NB4 (cell line): ENCODE measurements at regions not wholly inside any gene's neighbourhood (a gene's known extent, or its start where the extent isn't known, plus 50 kb on each side); places are given as distances from the start of the nearest gene placed in this dataset.

Source experiments
- DNase-seq: peaks from one replicate; pipeline ENCODE4 v3.0.0; 2010; ENCODE audit warnings: low read depth
- H3K4me3 ChIP-seq: one replicate; pipeline ENCODE4 v1.5.1; 2011; ENCODE audit warnings: mild to moderate bottlenecking, low read depth, low read length, moderate library complexity
- CTCF ChIP-seq: IDR thresholded peaks from one replicate; pipeline ENCODE4 v1.5.1; 2012; ENCODE audit warnings: low read depth, low read length
- MAX ChIP-seq: IDR thresholded peaks from 2 replicates; pipeline ENCODE4 v1.6.1; 2011; ENCODE audit warnings: low read depth, low read length
- MYC ChIP-seq: IDR thresholded peaks from 2 replicates; pipeline ENCODE4 v1.6.1; 2011; ENCODE audit warnings: low read depth, low read length
- POLR2A ChIP-seq: IDR thresholded peaks from 2 replicates; pipeline ENCODE4 v1.6.1; 2011; ENCODE audit warnings: mild to moderate bottlenecking; ENCODE audit not compliant: insufficient read length; ENCODE audit errors: extremely low read depth

DNA sequence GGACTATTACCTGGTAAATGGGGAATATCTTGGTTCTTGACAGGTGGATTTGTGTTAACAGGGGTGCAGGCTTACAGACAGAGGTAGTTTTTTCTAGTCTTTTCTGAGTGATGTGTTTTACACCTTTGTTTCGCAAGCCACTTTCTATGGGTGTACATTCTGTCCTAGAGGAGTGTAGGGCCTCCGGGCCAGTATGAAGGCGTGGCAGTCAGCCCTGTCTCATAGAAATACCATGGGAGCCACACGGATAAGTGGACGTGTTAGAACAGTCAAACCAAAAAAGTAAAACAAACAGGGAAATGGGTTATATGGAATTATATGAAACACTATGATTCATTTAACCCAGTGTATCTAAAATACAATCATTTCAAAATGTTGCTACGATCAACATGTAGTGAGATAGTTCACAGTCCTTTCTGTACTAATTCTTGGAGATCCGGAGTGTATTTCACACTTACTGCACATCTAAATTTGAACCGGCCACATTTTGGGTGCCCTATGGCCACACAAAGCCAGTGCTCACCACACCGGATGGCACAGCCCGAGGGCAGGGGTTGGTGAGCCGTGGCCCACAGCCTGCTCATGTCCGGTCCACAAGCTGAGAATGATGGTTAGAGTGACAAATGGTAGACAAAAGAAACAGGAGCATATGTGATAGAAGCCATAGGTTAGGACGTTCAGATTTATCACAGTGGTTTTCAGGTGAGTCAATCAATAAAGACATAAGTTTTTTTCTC, 80.1 kb upstream of the IRX4 start:
- DNase-seq, result no peak
- TF ChIP-seq POLR2A, result no peak
- TF ChIP-seq MAX, result no peak
- TF ChIP-seq MYC, result no peak
- TF ChIP-seq CTCF, result no peak
- no peak overlapping the region for H3K4me3 ChIP-seq

- no peak for DNase-seq
- no peak for TF ChIP-seq CTCF
- TF ChIP-seq MYC, result no peak
- no peak for TF ChIP-seq POLR2A
- no peak for TF ChIP-seq MAX
- H3K4me3 ChIP-seq, result no peak overlapping the region
Observed at GRCh38 chr5:1961952-1962595, 79.3 kb upstream of the IRX4 start.

GRCh38 chr5:1961304-1961946, 78.7 kb upstream of the IRX4 start:
- no peak overlapping the region for H3K4me3 ChIP-seq
- no peak for TF ChIP-seq CTCF
- TF ChIP-seq MYC, result no peak
- TF ChIP-seq POLR2A, result no peak
- no peak for TF ChIP-seq MAX
- no peak for DNase-seq

DNA sequence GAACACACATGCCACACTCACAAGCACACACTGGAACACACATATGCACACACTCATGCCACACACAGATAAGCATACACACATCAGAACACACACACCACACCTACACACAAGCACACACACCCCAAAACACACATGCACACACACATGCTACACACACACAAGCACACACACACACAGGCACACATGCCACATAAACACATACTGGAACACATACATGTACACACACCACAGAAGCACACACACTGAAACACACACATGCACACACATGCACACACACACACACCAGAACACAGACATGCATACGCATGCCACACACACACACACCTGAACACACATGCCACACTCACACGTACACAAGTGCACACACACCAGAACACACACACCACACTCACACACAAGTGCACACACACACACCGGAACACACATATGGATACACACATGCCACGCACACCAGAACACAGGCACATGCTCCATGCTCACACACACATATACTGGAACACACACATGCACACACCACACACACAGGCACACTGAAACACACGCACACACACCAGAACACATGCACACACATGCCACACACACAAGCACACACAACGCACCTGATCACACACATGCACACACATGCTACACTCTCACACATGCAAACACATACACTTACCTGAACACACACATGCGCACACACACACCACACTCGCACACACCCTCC, 78.0 kb upstream of the IRX4 start:
- H3K4me3 ChIP-seq, result no peak overlapping the region
- TF ChIP-seq CTCF (no peak), POLR2A (no peak), MYC (no peak), MAX (no peak)
- no peak for DNase-seq

DNA sequence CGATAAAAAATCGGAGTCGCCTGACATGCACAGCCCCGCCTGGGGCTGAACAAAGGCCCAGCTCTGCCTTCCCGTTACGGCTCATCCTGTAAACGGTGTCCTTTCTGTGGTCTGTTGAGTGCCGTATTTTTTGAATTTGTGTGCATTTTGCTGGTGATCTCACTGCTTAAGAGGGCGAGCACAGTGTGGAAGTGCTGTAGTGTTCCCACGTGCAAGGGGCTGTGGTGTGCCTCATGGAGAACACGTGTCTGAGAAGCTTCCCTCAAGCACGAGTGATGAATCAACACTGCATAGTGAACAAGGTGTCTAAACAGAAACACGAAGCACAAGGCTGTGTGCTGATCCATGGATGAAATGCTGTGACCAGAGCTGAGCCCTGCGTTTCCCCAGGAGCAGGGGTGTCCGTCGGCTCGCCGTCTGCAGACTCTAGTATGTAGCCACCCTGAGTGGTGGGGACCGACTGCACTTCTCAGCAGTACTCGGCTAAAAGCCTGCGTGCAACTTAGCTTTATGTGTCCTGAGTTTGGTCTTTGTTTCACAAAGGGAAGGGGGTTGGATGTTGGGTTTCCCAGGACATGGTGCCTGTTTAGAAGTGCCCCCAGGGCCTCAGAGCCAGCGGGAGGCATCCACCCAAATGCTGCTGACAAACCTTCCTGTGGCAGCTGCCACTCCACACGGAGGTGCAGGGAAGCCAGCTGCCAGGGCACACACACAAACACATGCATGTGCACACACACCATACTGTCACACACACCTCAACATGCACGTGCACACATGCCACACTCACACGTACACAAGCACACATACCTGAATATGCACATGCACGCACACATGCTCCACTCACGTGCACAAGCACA, 77.2 kb upstream of the IRX4 start:
- DNase-seq, result no peak
- TF ChIP-seq MAX (0 out of 2 replicates have a peak, but pooled peaks have one; percentile 33), CTCF (no peak), POLR2A (no peak), MYC (no peak)

More for the DNA sequence above, 77.2 kb upstream of the IRX4 start:
- H3K4me3 ChIP-seq, result no peak overlapping the region
